Ascending aorta (tissue), 2 donors: ENCODE measurements at regions not wholly inside any gene's neighbourhood (a gene's known extent, or its start where the extent isn't known, plus 50 kb on each side); places are given as distances from the start of the nearest gene placed in this dataset.

Experiments
- DNase-seq, 2 donors: peaks; one replicate each; pipeline ENCODE4 v3.0.0-alpha.2; 2019; ENCODE audit warnings: low spot score in 2 of 2
- H3K27ac ChIP-seq, 2 donors: fragments of 200-600 bp; sonication (generic); one replicate each; pipeline ENCODE4 v1.5.1; 2016 to 2017; ENCODE audit warnings: mild to moderate bottlenecking in 1 of 2
- H3K27me3 ChIP-seq: fragments of 200-600 bp; sonication (generic); one replicate; pipeline ENCODE4 v1.5.1; 2017
- H3K36me3 ChIP-seq, 2 donors: fragments of 200-600 bp; sonication (generic); one replicate each; pipeline ENCODE4 v1.5.1; 2016
- H3K4me1 ChIP-seq, 2 donors: fragments of 200-600 bp; sonication (generic); one replicate each; pipeline ENCODE4 v1.5.1; 2016 to 2017; ENCODE audit warnings: mild to moderate bottlenecking in 1 of 2
- H3K4me3 ChIP-seq, 2 donors: fragments of 200-600 bp; sonication (generic); one replicate each; pipeline ENCODE4 v1.5.1; 2016 to 2017; ENCODE audit warnings: mild to moderate bottlenecking in 1 of 2
- H3K9me3 ChIP-seq, 2 donors: fragments of 200-600 bp; sonication (generic); one replicate each; pipeline ENCODE4 v1.5.1; 2016
- intact Hi-C: fragments of 100-400 bp; cut with DNase I; formaldehyde crosslinking; loops from one replicate; pipeline ENCODE4 v1.15.1; 2023
- TF ChIP-seq, protein P1 (sequence below), 3 experiments: fragments of 200-600 bp in 2 of 3; fragments of 450-650 bp in 1 of 3; sonication (generic) in 2 of 3; IDR thresholded peaks; one replicate each; pipeline ENCODE4 v1.5.1; 2016 to 2019; ENCODE audit warnings: antibody characterized with exemption in 3 of 3, mild to moderate bottlenecking in 1 of 3, moderate library complexity in 1 of 3

DNA sequence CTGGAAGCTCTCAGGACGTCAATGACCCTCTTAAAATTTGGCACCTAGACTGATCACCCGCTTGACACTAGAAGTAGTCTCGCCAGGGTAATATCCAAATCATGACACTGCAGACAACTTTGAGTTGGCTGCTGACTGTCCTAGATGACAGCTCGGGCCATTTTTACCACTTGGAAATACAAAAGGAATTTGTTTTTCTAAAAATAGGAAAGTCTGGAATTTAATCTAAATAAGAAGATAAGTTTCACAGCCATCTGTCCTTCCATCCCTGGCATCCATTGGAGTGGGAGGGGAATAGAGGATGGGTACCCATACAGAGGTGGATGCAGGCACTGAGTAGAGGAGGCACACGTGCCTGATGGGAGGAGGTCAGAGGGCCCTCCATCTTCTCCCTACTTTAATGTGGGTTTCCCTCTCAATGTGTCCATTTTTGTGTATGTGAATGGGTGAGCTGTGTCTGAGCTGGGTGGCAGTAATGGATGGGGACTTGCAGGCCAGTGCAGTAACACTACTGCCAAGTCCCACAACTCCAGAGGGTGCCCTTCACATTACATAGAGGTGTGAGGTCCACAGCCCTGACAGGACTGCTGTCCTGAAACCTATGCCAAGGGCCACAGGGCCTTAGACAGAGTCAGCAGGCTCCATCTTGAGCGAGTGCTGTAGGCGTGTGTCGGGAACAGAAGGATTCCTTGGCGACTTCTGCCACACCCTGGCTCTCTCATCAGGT is 104.8 kb upstream of the IPO9 start:
- intact Hi-C loops: no loop called here
- H3K4me1 ChIP-seq: peaks cover 21 to 67% of the 10 kb centered on the region in 2 donors

DNA sequence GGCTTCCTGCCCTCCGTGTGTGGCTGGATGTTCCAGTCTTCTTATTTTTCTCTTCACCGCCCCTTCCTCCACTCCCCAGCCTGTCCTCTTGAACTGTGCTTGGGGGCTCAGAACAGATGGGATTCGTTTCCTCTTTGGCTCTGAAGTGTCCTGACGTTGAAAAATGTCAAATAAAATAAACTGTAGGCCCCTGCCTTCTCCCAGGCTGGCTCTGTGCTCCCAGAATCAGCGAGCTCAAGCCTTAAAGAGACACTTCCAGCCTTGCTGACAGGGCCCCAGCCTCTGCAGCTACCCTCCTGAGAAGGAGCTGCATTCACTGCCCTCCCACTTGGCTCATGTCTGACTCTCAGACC is 104.2 kb upstream of the IPO9 start:
- peaks cover 21 to 69% of the 10 kb centered on the region in 2 donors for H3K4me1 ChIP-seq
- TF ChIP-seq, protein P1, sequence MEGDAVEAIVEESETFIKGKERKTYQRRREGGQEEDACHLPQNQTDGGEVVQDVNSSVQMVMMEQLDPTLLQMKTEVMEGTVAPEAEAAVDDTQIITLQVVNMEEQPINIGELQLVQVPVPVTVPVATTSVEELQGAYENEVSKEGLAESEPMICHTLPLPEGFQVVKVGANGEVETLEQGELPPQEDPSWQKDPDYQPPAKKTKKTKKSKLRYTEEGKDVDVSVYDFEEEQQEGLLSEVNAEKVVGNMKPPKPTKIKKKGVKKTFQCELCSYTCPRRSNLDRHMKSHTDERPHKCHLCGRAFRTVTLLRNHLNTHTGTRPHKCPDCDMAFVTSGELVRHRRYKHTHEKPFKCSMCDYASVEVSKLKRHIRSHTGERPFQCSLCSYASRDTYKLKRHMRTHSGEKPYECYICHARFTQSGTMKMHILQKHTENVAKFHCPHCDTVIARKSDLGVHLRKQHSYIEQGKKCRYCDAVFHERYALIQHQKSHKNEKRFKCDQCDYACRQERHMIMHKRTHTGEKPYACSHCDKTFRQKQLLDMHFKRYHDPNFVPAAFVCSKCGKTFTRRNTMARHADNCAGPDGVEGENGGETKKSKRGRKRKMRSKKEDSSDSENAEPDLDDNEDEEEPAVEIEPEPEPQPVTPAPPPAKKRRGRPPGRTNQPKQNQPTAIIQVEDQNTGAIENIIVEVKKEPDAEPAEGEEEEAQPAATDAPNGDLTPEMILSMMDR (IDR thresholded peaks at IDR 0.05): no peak
- peak overlapping the region; percentile 89 to 91 for H3K27ac ChIP-seq
- H3K27me3 ChIP-seq: no peaks in the 10 kb centered on the region
- intact Hi-C loops: no loop called here
- no peaks in the 10 kb centered on the region for H3K36me3 ChIP-seq
- DNase-seq: no peak
- no peak overlapping the region for H3K4me3 ChIP-seq
- H3K9me3 ChIP-seq: no peaks in the 10 kb centered on the region

More for the DNA sequence above, 104.8 kb upstream of the IPO9 start:
- Histone ChIP-seq H3K27ac (peak overlapping the region; percentile 89 to 91), H3K36me3 (no peaks in the 10 kb centered on the region), H3K9me3 (no peaks in the 10 kb centered on the region), H3K27me3 (no peaks in the 10 kb centered on the region), H3K4me3 (no peak overlapping the region)
- TF ChIP-seq, protein P1 (IDR thresholded peaks at IDR 0.05): no peak
- DNase-seq: no peak

DNA sequence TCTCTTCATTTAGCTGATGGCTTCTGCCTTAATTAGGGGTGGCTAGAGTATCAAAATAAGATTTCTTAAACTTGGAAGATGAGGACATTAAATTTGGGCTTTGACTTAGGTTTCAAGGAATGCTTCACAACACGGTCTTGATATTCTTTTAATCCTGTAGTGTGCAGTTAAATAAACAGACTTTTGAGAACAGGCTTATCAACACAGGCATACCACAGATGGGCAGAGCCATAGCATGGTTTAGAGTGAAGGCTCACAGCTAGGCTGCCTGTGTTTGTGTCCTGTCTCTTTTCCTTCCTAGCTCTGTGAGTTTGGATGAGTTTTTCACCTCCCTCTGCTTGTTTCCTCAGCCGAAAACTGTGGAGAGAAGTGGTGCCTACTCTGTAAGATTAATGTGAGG is 102.3 kb upstream of the IPO9 start:
- no peak for DNase-seq
- H3K36me3 ChIP-seq: no peaks in the 10 kb centered on the region
- peak overlapping the region; percentile 71 to 89 for H3K27ac ChIP-seq
- no peaks in the 10 kb centered on the region for H3K9me3 ChIP-seq
- H3K27me3 ChIP-seq: no peaks in the 10 kb centered on the region
- H3K4me1 ChIP-seq: peaks cover 17 to 53% of the 10 kb centered on the region in 2 donors
- TF ChIP-seq, protein P1 (IDR thresholded peaks at IDR 0.05): no peak
- intact Hi-C loops: no loop called here
- H3K4me3 ChIP-seq: no peak overlapping the region

DNA sequence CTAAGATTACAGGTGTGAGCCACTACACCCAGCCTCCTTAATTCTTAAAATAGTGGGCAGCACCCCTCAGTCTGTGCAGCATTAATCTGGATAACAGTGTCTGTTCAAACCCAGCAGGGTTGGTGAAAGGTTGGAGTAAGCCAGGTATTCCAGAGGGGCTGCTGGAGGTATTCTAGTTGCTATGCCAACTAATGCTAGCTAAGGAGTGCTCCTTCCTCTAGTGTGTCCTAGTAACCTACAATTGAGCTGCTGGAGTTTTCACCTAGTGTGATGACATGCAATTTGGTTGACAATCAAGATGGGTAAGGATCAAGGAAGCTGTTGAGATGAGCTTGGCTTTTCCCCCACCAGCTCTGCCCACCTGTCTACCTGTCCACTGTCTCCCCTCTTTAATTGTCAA is 100.2 kb upstream of the IPO9 start:
- H3K4me3 ChIP-seq: no peak overlapping the region
- no peak for DNase-seq
- H3K9me3 ChIP-seq: no peaks in the 10 kb centered on the region
- H3K36me3 ChIP-seq: no peaks in the 10 kb centered on the region
- no peaks in the 10 kb centered on the region for H3K27me3 ChIP-seq
- H3K4me1 ChIP-seq: peaks cover 17 to 43% of the 10 kb centered on the region in 2 donors
- TF ChIP-seq, protein P1 (IDR thresholded peaks at IDR 0.05): no peak
- H3K27ac ChIP-seq: no peak overlapping the region
- intact Hi-C loops: no loop called here

DNA sequence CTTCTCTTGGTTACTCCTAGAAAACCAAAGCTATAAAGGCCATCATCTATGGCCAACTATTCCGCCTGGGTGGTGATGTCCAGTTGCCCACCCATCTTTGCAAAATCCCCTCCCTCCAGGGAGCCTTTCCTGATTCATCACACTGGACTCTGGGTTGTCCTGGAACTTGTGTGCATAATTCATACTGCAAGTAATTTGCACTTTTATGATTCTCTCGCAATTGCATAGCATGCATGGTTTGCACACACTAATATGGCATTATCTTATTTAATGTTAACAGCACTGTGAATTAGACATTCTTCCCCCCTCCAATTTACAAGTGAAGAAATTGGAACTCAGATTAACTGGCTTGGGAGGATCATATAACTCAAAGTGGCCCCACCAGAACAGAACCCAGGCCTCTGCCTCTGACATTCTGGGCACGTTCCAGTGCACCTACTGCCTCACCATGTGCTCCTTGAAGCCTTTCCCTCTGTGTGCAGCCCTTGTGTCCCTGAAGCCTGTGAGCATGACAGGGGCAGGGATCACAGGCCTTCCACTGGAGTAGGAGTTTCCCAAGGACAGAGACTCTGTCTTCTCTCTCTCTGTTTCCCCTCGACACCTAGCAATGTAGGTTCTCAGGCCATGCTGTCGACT is 98.9 kb upstream of the IPO9 start:
- Histone ChIP-seq H3K9me3 (no peaks in the 10 kb centered on the region), H3K4me3 (no peak overlapping the region), H3K4me1 (peaks cover 7 to 32% of the 10 kb centered on the region in 2 donors), H3K27ac (no peak overlapping the region), H3K27me3 (no peaks in the 10 kb centered on the region), H3K36me3 (no peaks in the 10 kb centered on the region)
- TF ChIP-seq, protein P1 (IDR thresholded peaks at IDR 0.05): no peak
- no peak for DNase-seq
- intact Hi-C loops: no loop called here
